Breast epithelium (tissue), 3 donors: ENCODE measurements at regions not wholly inside any gene's neighbourhood (a gene's known extent, or its start where the extent isn't known, plus 50 kb on each side); places are given as distances from the start of the nearest gene placed in this dataset.

ENCODE experiments used
- CTCF ChIP-seq, 3 donors: fragments of 450-650 bp; IDR thresholded peaks; one replicate each; pipeline ENCODE4 v1.5.1; 2016 to 2017; ENCODE audit warnings: antibody characterized with exemption in 3 of 3, mild to moderate bottlenecking in 3 of 3, moderate library complexity in 3 of 3
- POLR2A ChIP-seq: fragments of 450-650 bp; IDR thresholded peaks from one replicate; pipeline ENCODE4 v1.6.1; 2016; ENCODE audit warnings: antibody characterized with exemption, mild to moderate bottlenecking, moderate library complexity

- TF ChIP-seq POLR2A = no peak
- TF ChIP-seq CTCF (IDR thresholded peaks at IDR 0.05) = no peak
Measured at GRCh38 chr7:70953796-70954195, 178.1 kb upstream of the GALNT17 start.
